DND-41 (cell line): ENCODE measurements at regions not wholly inside any gene's neighbourhood (a gene's known extent, or its start where the extent isn't known, plus 50 kb on each side); places are given as distances from the start of the nearest gene placed in this dataset.

Experiments
- ATAC-seq: fragments of 200-7000 bp; cut with Tn5 transposase; 3 replicates; pipeline ENCODE4 v1.9.1; 2021; ENCODE audit warnings: low read depth; ENCODE audit not compliant: insufficient read depth
- DNase-seq: peaks from one replicate; pipeline ENCODE4 v3.0.0-alpha.2; 2020
- H2AFZ ChIP-seq: 2 replicates; pipeline ENCODE4 v1.6.0; 2012; ENCODE audit warnings: low read depth, low read length
- H3K27ac ChIP-seq: 2 replicates; pipeline ENCODE4 v1.5.1; 2012; ENCODE audit warnings: low read length, inconsistent platforms
- H3K27me3 ChIP-seq: fragments of 200-600 bp; sonication (generic); 2 replicates; pipeline ENCODE4 v1.6.0; 2012; ENCODE audit warnings: low read length, mild to moderate bottlenecking, inconsistent platforms; ENCODE audit not compliant: insufficient read depth, poor library complexity
- H3K36me3 ChIP-seq: 2 replicates; pipeline ENCODE4 v1.5.1; 2012; ENCODE audit warnings: low read length, inconsistent platforms; ENCODE audit not compliant: insufficient read depth
- H3K4me1 ChIP-seq: 2 replicates; pipeline ENCODE4 v1.5.1; 2012; ENCODE audit warnings: mild to moderate bottlenecking, low read length; ENCODE audit not compliant: insufficient read depth
- H3K4me2 ChIP-seq: 2 replicates; pipeline ENCODE4 v1.6.0; 2012; ENCODE audit warnings: mild to moderate bottlenecking, moderate library complexity, low read length, inconsistent platforms; ENCODE audit not compliant: insufficient read depth
- H3K4me3 ChIP-seq, 2 experiments: fragments of 200-600 bp in 1 of 2; shearing (Covaris generic) in 1 of 2; 2 replicates each; pipeline ENCODE4 v1.5.1; 2012 to 2016; ENCODE audit warnings: inconsistent platforms in 2 of 2, low read length in 2 of 2, mild to moderate bottlenecking in 2 of 2, low read depth in 1 of 2, moderate library complexity in 1 of 2
- H3K79me2 ChIP-seq: 2 replicates; pipeline ENCODE4 v1.6.0; 2012; ENCODE audit warnings: low read length, inconsistent platforms; ENCODE audit not compliant: insufficient read depth
- H3K9ac ChIP-seq: 2 replicates; pipeline ENCODE4 v1.6.0; 2012; ENCODE audit warnings: low read depth, mild to moderate bottlenecking, inconsistent platforms, low read length, moderate library complexity
- H3K9me3 ChIP-seq: 2 replicates; pipeline ENCODE4 v1.5.1; 2012; ENCODE audit warnings: low read length, moderate library complexity, mild to moderate bottlenecking, inconsistent platforms; ENCODE audit not compliant: insufficient read depth, severe bottlenecking
- H4K20me1 ChIP-seq: 2 replicates; pipeline ENCODE4 v1.6.0; 2012; ENCODE audit warnings: low read length; ENCODE audit not compliant: insufficient read depth
- EZH2 ChIP-seq: IDR thresholded peaks from 3 replicates; pipeline ENCODE4 v1.6.1; 2012; ENCODE audit warnings: borderline replicate concordance, low read depth, mild to moderate bottlenecking, moderate library complexity, low read length, inconsistent platforms; ENCODE audit not compliant: severe bottlenecking
- TF ChIP-seq, protein P1 (sequence below): IDR thresholded peaks from 2 replicates; pipeline ENCODE4 v1.5.1; 2012; ENCODE audit warnings: borderline replicate concordance, low read length, moderate library complexity, mild to moderate bottlenecking; ENCODE audit not compliant: poor library complexity, severe bottlenecking; ENCODE audit errors: extremely low read depth

DNA sequence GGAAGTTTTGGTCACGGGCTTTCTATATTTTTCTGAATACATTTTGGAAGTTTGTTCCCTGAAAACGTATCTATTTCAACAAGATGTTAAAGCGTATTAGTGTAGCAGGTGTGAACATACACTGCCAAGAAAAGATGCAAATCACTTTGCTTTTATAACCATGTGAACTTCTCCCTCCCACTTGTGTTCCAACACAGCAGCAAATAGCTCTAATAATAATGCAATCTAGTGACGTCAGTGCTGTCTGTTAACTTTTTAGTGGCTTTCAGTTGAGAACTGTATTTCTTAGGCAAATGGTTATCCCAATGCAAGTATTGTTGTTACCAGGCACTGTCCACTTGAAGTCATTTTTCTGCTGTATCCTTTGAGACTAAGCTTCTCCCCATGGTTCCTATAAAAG lies 188.4 kb upstream of the IGFBP3 start:
- Histone ChIP-seq H3K79me2 (no peaks in the 10 kb centered on the region), H4K20me1 (no peaks in the 10 kb centered on the region)
- ATAC-seq, result no peak

DNA sequence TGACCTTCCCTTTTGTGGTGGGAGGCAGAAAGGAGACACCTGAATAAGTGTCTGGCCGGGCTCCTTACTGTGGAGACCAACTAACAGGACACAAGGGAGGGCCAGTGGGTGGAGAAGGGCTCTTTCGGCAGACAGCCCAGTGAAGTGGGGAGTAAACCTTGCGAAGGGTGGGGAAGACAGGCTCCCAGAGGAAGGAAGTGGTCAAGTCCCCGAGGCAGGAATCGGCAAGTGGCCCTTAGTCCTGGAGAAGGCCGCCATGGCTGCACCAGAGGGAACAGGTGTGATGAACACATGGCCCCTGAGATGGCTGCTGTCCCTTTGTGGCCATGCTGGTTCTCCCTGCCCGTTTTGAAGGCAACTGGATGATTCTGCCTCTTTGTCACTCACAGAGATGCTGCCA lies 187.2 kb upstream of the IGFBP3 start:
- H3K9me3 ChIP-seq, result no peaks in the 10 kb centered on the region
- no peak overlapping the region for H3K9ac ChIP-seq
- TF ChIP-seq EZH2, result no peak
- TF ChIP-seq, protein P1, sequence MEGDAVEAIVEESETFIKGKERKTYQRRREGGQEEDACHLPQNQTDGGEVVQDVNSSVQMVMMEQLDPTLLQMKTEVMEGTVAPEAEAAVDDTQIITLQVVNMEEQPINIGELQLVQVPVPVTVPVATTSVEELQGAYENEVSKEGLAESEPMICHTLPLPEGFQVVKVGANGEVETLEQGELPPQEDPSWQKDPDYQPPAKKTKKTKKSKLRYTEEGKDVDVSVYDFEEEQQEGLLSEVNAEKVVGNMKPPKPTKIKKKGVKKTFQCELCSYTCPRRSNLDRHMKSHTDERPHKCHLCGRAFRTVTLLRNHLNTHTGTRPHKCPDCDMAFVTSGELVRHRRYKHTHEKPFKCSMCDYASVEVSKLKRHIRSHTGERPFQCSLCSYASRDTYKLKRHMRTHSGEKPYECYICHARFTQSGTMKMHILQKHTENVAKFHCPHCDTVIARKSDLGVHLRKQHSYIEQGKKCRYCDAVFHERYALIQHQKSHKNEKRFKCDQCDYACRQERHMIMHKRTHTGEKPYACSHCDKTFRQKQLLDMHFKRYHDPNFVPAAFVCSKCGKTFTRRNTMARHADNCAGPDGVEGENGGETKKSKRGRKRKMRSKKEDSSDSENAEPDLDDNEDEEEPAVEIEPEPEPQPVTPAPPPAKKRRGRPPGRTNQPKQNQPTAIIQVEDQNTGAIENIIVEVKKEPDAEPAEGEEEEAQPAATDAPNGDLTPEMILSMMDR, result no peak
- H4K20me1 ChIP-seq, result no peaks in the 10 kb centered on the region
- H3K27ac ChIP-seq, result no peak overlapping the region
- H3K4me3 ChIP-seq, result no peak overlapping the region
- H2AFZ ChIP-seq, result no peak overlapping the region
- H3K4me1 ChIP-seq, result no peaks in the 10 kb centered on the region
- H3K79me2 ChIP-seq, result no peaks in the 10 kb centered on the region
- H3K36me3 ChIP-seq, result no peaks in the 10 kb centered on the region
- DNase-seq (no peak), ATAC-seq (no peak)
- peaks cover 5% of the 10 kb centered on the region for H3K27me3 ChIP-seq
- H3K4me2 ChIP-seq, result no peak overlapping the region

More for the DNA sequence above, 188.4 kb upstream of the IGFBP3 start:
- Histone ChIP-seq H3K9ac (no peak overlapping the region), H2AFZ (no peak overlapping the region), H3K4me3 (no peak overlapping the region), H3K4me1 (no peaks in the 10 kb centered on the region), H3K36me3 (no peaks in the 10 kb centered on the region), H3K4me2 (no peak overlapping the region), H3K9me3 (no peaks in the 10 kb centered on the region), H3K27me3 (peaks cover 5% of the 10 kb centered on the region), H3K27ac (no peak overlapping the region)
- TF ChIP-seq, protein P1, result no peak
- TF ChIP-seq EZH2, result no peak
- DNase-seq, result no peak

DNA sequence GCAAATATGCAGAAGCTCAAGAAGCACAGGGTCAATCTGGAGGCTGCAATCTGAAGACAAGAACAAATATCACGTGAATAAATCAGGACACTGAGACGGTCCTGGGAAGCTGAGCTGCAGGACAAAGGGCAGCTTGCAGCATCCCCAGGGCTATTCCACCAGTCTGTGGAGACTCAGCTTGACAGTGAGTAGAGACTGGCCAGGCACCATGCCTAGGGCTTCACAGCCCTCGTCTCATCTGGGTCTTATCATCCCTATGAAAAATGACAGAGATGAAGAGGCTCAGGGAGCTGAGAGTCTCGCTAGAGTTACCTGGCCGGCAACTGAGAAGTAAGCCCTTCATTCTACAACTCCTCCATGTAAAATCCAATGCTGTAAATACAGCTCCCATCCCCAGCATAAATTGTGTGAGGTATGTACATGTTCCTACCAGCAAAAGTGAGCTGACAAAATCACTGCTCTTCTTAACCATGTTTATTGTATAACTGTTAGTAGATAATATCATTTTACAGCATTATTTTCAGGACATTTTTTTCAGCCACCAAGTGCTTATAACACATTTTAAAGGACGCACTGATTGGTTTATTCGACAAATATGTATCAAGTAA lies 186.6 kb upstream of the IGFBP3 start:
- H3K4me3 ChIP-seq, result no peak overlapping the region
- no peaks in the 10 kb centered on the region for H3K9me3 ChIP-seq
- peaks cover 5% of the 10 kb centered on the region for H3K27me3 ChIP-seq
- H3K79me2 ChIP-seq, result no peaks in the 10 kb centered on the region
- ATAC-seq (no peak), DNase-seq (no peak)
- no peak overlapping the region for H3K9ac ChIP-seq
- H3K4me1 ChIP-seq, result no peaks in the 10 kb centered on the region
- H3K4me2 ChIP-seq, result no peak overlapping the region
- H2AFZ ChIP-seq, result no peak overlapping the region
- H3K36me3 ChIP-seq, result no peaks in the 10 kb centered on the region
- TF ChIP-seq EZH2, result no peak
- TF ChIP-seq, protein P1, result no peak
- H4K20me1 ChIP-seq, result no peaks in the 10 kb centered on the region
- H3K27ac ChIP-seq, result no peak overlapping the region

DNA sequence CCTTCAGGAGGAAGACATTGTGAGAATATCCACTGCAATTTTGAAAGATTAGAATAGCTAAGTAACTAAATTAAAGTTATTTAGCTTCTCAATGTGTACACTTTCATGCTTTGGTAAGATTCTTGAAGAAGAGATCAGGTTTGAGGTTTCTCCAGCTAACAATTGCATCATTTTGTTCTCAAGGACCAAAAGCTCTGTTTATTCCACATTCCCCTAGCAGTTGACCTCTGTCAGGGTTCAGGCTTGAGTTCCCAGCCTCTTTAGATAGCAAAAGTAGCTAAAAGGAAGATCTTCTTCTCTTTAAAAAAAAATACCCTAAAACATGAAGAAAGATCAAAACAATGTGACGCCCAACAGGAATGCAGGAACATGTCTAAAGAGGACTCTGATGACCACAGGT lies 179.4 kb upstream of the IGFBP3 start:
- Histone ChIP-seq H2AFZ (no peak overlapping the region), H3K36me3 (no peaks in the 10 kb centered on the region), H3K79me2 (no peaks in the 10 kb centered on the region), H3K4me2 (no peak overlapping the region), H3K9me3 (no peaks in the 10 kb centered on the region), H3K4me1 (no peaks in the 10 kb centered on the region), H3K9ac (no peak overlapping the region), H3K4me3 (no peak overlapping the region), H4K20me1 (no peaks in the 10 kb centered on the region), H3K27me3 (no peaks in the 10 kb centered on the region), H3K27ac (no peak overlapping the region)
- no peak for TF ChIP-seq EZH2
- TF ChIP-seq, protein P1, result no peak
- ATAC-seq (no peak), DNase-seq (no peak)
